Hippocampal formation (tissue), 2 donors: ENCODE measurements at regions not wholly inside any gene's neighbourhood (a gene's known extent, or its start where the extent isn't known, plus 50 kb on each side); places are given as distances from the start of the nearest gene placed in this dataset.
"Not testable (repeated sequence)": the region's sequence is repeated elsewhere in the genome, so short reads cannot be mapped to it uniquely, and the experiment has no call there.

ENCODE experiments used
- DNase-seq, 2 donors: peaks; one replicate each; lab custom pipeline; 2025; lab: John Stamatoyannopoulos, UW

GRCh38 chr11:69951821-69952220, 126.3 kb upstream of the ANO1 start:
- no peak for DNase-seq

GRCh38 chr11:69952229-69952975, 125.7 kb upstream of the ANO1 start:
- not testable (repeated sequence) for DNase-seq

DNA sequence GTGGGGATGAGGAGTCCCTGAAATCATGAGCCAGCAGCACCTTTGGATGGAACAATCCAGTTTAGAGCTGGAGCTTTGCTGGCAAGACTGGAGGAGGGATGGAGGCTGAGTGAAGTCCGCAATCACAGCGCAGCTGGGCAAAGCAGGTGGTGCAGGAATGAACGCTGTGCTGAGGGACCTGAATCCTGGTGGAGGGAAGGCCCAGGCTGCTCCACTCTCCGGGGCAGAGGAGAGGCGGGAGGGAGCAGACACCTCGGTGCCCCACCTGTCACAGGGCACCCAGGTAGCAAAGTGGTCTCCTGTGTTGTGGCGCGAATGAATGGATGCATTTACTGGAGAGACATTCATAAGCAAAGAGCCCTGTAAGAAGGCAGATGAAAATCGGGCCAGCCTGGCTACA, 124.8 kb upstream of the ANO1 start:
- no peak for DNase-seq

- DNase-seq = no peak
Measured at GRCh38 chr11:69954756-69955155, 123.4 kb upstream of the ANO1 start.

DNA sequence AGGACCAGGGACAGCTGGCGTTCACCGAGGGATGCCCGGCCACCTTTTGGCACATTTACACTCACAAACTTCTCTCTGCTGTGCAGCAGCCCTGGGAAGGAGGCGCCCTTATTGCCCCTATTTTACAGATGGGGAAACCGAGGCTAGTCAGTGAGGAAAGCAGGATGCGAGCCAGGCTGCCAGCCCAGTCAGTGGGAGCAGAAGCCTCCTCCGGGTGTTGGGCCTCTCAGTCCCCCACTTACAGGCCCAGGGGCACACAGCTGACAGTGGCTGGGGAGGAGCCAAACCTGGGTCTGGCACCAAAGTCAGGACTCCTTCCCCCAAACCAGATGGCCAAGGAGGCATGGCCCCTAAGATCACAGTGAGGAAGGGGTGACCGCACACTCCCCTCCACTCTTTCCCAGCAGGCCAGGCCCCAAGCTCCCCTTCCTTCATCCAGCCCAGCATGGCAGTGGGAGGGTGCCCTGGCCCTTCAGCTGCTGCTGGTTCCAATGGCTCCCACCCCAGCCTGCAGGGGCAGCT, 121.4 kb upstream of the ANO1 start:
- DNase-seq = no peak

- DNase-seq = no peak
Measured at GRCh38 chr11:69957849-69958248, 120.3 kb upstream of the ANO1 start.

DNA sequence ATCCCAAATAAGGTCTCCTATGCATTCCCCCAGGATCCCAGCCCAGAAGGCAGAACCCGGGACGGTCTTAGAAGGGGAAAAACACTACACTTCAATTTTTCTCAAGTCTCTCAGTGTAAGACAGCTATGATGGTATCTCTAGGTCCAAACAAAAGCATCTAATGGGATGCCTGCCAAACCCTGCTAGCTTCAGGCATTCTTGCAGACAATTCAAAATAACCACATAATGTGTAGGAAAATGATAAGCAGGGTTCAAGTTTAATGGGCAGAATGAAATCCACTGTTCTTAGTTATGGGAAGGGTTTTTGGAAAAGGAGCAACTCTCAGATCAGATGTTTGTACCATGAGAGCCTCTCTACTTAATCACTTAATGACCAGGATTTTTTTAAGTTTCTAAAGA, 119.8 kb upstream of the ANO1 start:
- no peak for DNase-seq

DNA sequence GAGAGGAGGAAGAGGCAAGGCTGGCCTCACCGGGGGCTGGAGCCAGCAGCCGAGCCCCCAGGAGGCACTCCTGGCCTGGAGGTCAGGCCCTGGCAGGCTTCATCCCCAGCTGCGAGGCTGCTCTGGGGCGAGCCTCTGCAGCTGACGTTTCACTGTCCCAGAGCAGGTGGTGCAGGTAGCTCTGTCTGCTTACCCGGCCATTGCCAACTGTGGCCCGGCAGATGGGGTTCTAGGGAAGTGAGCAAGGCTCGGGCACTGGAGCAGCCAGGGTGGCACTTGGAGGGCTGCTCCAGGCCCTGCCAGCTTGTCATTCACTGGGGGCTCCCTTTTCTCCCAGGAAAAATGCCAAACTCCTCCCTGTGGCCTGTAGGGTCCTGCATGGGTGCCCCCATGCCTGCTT, 118.7 kb upstream of the ANO1 start:
- no peak for DNase-seq

DNA sequence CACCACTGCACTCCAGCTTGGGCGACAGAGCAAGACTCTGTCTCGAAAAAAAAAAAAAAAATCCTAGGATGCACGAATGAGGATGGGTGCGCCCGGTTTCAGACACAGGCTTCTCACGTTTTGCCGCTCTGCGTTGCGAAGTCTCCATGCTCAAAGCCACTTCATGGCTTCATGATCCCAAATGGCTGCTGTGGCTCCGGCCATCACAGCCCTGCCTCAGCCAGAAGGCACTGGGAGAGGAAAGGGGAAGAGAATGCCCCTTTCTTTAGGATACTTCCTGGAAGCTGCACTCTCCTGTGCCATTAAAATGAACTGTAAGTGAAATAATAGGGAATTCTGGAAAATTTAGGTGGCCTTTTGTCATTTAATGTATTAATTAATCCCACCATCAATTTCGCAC, 116.4 kb upstream of the ANO1 start:
- DNase-seq = no peak

DNA sequence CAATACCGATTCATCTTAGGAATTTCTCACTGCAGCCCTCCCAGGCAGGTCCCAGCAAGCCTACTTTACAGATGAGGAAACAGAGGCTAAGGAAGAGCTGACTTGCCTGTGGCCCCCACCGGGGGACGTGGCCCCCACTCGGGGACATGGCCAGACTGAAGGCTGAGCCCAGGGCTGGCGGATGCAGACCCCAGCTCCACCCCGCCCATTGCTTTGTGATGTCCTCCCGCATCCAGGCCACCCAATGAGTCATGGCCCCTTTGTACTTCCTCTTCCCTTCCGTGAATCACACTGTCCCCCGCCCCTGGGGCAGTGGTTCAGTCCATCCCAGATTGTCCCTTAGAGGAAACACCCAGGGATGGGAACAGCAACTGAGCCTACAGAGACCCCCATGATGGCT, 116.0 kb upstream of the ANO1 start:
- no peak for DNase-seq

DNA sequence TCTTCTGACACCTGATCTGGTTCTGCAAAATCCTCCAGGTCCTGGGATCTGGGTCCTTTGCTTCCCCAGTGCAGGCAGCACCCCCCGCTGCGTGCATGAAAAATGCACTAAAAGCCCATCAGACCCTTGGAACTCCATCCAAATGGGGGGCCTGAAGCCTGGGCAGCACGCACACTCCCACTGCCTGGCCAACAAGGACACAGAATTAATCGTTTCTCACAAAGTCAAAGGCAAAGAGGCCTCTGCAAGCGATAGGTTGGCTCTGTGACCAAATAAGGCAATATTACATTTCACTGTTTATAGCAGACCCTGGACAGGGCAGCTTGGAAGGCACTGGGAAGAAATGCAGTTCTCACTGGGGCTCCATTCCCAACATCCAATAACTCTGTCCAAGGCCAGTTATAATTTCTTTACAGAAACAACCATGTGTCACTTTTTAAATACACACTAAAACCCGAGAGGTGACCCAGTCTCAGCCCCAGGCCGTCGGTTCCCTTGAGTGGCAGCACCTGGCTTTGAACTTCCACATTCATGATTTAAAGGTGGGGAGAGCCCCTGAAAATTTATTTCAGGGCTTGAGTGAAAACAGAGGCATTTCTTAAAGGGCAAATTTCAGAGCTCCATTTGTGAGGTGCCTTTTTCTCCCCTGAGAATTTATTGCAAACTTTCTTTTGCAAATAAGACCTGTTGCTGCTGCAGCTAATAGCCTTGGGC, 114.4 kb upstream of the ANO1 start:
- no peak for DNase-seq

DNA sequence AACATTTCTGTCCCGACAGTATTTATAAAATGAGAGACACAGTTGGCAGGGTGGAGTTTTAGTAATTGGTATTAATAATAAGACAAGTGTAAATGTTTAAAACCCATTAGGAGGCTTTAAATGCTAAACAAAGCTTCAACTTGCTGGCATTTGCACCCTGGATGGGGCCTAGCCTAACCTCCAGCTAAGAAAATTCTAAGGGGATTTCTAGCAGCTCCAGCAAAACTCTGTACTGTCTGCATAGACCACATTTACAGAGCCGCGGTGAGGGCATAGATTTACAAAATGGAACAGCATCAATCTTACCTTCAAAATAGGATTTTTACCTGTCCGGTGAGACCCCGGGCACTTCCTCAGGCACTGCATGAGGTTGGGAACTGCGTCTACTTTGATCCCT, 113.9 kb upstream of the ANO1 start:
- no peak for DNase-seq

- no peak for DNase-seq
Measured at GRCh38 chr11:69965821-69966582, 112.1 kb upstream of the ANO1 start.

DNA sequence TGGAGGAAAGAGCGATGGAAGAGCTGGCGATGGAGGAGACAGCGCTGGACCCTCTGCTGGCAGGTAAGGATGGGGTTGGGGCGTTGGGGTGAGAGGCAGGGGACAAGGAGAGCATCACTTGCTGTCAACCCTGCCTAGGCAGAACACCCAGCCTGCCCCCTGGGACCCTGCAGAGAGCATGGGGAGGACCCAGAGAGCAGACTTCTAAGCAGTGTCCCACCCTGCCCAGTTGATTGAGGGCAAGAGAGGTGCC, 111.6 kb upstream of the ANO1 start:
- no peak for DNase-seq

GRCh38 chr11:69966910-69967483, 111.1 kb upstream of the ANO1 start:
- no peak for DNase-seq

- no peak for DNase-seq
Measured at GRCh38 chr11:69967484-69967883, 110.6 kb upstream of the ANO1 start.

DNA sequence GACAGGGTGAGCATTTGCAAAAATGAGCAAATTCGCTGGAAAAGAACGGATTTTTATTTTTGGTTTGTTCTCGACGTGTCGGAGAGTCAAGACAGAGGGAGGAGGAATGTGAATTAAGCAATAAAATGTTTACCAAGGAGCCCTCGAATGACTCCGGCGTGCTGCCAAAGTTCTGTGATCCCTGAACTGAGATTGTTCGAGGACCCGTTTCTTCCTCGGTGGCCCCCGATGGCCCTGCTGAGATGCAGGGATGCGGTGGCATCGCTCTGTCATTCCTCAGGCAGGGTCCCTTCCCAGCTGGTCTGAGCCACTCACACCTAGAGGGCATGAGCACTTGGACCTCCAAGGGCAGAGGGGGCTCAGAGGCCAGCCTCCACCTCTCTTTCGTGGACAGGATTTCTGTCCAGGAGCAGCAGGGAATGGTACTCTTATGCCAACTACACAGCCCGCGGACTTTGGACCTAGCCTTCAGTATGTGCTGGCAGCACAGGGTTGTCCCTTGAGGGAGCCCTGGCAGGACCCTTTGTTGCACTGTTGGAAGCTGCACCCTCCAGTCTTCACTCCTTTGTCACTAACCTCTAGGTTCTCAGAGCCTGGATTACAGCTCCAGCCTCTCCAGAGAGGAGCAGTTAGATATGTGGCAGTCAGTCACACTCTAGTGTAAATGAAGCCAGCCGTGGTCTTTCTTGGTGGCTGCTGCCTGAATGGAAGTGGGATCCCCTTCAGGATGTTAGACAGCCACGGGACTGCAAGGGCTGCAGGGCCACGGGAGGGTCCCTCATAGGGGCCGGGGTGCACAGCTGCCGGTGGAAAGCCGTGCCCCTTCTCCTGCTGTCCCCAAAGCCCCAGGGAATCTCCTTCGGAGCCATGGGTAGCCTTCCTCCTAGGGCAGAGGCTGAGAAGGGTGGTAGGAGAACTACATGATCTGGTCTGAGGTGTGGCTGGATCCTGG, 109.4 kb upstream of the ANO1 start:
- DNase-seq = no peak

- DNase-seq = no peak
Measured at GRCh38 chr11:69969890-69970784, 108.0 kb upstream of the ANO1 start.

DNA sequence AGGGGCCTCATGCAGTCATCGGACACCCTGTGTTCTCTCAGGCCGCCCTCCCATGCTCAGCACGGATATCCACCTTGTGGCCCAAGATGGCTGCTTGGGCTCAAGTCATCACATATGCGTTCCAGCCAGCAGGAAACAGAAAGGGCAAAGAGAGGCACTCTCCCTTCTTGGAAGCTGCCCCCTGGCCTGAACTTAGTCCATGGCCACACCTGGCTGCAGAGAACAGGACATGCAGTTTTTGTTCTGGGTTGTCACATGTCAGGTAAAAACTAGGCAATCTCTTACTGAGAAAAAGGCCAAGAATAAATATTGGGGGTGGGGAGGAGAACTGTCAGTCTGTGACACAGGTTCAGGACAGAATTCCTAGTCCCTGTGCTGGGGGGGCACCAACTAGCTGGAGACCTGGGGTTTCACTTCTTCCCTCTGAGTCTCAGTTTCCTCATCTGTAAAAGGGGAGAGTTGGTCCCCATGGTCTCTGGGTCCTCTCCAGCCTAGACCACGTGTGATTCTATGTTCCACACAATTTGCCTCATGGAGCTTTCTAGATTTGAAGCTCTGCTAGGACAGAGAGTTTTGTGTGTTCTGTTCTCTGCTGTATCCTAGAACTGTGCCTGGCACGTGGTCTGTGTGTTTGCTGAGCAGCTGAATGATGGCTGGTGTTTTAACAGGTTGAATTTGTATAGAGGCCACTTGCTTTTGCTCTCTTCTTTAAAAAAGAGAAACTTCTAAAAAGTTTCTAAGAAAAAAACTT, 107.2 kb upstream of the ANO1 start:
- DNase-seq = no peak

GRCh38 chr11:69971741-69972140, 106.4 kb upstream of the ANO1 start:
- DNase-seq = no peak
